ENCODE measurements at regions not wholly inside any gene's neighbourhood (a gene's known extent, or its start where the extent isn't known, plus 50 kb on each side); places are given as distances from the start of the nearest gene placed in this dataset.

- TF ChIP-seq SMC3 (IDR thresholded peaks at IDR 0.05) = no peak
- no peak for TF ChIP-seq ZNF302 (CRISPR knock-in tag; IDR thresholded peaks at IDR 0.05)
- TF ChIP-seq CTCF (IDR thresholded peaks at IDR 0.05) = no peak
Measured at GRCh38 chr4:156336511-156336910, 382.8 kb upstream of the CTSO start.

Measured in A549 (cell line).